ENCODE measurements at regions not wholly inside any gene's neighbourhood (a gene's known extent, or its start where the extent isn't known, plus 50 kb on each side); places are given as distances from the start of the nearest gene placed in this dataset.

DNA sequence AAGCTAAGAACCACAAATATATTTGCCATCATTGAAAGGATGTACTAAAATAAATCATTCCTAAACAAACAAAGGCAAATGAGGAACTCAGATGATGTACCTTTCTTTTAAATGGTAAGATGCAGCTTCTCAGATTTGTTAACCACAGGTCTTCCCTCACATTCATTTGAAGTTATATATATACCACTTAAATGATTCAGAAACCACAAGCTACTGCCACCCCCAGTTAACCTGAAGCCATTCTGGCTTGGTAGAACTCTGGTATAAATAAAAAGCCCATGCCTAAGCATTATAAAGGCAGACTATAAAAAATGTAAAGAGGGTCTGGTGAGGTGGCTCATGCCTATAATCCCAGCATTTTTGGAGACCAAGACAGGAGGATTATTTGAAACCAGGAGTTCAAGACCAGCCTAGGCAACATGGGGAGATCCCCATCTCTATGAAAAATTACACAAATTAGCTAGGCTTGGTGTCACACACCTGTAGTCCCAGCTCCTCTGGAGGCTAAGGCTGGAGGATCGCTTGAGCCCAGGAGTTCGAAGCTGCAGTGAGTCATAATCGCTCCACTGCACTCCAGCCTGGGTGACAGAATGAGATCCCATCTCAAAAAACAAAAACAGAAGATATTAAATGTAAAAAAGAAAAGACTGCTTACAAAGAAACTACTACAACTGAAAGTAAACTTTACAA, 1185.3 kb downstream of the JRKL start:
- H3K27me3 ChIP-seq: no peaks in the 10 kb centered on the region
- H3K4me3 ChIP-seq (ENCODE audit: low read depth, low read length): no peak overlapping the region
- H3K4me1 ChIP-seq: no peaks in the 10 kb centered on the region
- TF ChIP-seq, protein P1, sequence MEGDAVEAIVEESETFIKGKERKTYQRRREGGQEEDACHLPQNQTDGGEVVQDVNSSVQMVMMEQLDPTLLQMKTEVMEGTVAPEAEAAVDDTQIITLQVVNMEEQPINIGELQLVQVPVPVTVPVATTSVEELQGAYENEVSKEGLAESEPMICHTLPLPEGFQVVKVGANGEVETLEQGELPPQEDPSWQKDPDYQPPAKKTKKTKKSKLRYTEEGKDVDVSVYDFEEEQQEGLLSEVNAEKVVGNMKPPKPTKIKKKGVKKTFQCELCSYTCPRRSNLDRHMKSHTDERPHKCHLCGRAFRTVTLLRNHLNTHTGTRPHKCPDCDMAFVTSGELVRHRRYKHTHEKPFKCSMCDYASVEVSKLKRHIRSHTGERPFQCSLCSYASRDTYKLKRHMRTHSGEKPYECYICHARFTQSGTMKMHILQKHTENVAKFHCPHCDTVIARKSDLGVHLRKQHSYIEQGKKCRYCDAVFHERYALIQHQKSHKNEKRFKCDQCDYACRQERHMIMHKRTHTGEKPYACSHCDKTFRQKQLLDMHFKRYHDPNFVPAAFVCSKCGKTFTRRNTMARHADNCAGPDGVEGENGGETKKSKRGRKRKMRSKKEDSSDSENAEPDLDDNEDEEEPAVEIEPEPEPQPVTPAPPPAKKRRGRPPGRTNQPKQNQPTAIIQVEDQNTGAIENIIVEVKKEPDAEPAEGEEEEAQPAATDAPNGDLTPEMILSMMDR (IDR thresholded peaks at IDR 0.05; ENCODE audit: low read depth, low read length): no peak
- DNase-seq: no peak
- H3K9me3 ChIP-seq: no peaks in the 10 kb centered on the region
- no peaks in the 10 kb centered on the region for H3K36me3 ChIP-seq

DNA sequence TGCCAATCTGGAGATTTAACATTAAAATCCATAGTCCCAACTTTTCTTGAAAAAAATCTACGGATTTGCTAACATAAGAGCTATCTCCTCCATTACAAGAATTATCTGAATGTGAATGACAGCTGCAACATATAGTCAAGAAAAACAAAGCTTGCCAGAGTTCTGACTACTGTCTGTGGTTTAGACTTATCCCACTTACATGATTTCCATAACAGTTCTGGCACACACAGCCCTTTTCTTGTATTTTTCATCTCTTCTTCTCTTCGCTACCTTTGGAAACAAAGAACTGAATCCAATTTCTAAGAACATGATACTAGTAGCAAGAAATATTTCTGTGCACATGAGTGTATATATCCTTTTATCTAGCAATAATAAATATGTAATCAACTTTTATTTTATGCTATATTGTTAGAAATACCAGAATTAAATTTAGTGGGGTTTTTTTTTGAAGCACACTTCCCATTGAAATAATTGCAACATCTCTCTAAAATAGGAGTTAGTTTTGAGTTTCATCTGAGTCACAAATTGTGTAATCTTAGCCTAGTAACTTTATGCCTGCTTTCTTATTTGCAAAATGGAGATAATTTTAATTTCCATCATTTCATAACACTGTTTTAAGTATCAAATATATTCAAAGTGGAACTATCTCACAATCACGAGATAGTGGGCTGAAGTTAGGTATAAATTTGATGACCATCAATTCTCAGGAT, 1217.6 kb downstream of the JRKL start:
- Histone ChIP-seq H3K9me3 (no peaks in the 10 kb centered on the region), H3K4me3 (ENCODE audit: low read depth, low read length) (no peak overlapping the region), H3K4me1 (no peaks in the 10 kb centered on the region; the same call in 1 of the 2 replicates), H3K36me3 (no peaks in the 10 kb centered on the region), H3K27me3 (no peaks in the 10 kb centered on the region)
- TF ChIP-seq, protein P1 (IDR thresholded peaks at IDR 0.05; ENCODE audit: low read depth, low read length): no peak
- no peak for DNase-seq

DNA sequence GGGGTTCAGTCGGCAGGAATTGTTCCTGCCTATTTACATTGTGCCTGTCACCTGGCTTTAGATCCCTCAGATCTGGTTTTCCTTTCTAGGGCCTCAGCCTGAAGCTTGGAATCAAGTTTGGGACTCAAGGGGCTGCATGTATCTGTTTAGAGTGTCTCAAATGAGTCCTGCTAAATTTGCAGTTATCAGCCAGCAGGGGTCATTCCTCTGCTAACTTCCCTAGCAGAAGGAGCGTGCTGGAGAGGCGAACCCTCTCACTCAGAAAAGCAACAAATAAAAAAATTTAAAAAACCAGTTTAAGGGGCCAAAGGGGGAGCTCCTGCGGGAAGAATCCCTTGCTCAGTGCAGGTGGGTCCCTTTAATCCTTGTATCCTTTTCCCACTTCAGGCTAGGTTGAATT, 1220.2 kb downstream of the JRKL start:
- H3K4me3 ChIP-seq (ENCODE audit: low read depth, low read length): no peak overlapping the region
- TF ChIP-seq, protein P1 (IDR thresholded peaks at IDR 0.05; ENCODE audit: low read depth, low read length): peak; percentile 23; the same call in 1 of the 2 replicates
- H3K27me3 ChIP-seq: no peaks in the 10 kb centered on the region
- no peaks in the 10 kb centered on the region for H3K9me3 ChIP-seq
- H3K36me3 ChIP-seq: no peaks in the 10 kb centered on the region
- H3K4me1 ChIP-seq: no peaks in the 10 kb centered on the region; the same call in 1 of the 2 replicates
- no peak for DNase-seq

DNA sequence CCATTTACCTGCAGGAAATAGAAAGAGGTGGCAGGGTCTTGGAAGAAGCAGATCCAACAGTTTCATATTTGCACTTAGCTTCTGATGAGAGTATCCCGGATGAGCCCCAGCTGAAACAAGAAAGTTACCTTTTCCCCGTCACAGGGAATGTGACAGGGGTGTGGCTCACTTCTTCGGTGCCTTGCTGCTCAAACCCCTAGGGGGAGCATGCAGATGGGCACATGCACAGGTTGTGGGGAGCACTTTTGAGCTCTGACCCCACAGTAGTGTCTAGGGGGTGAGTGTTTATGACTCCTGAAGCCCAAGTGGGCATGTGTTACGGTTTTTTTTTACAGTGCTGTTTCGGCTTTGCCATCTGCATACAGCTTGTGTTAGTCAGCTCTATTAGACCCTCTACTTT, 1221.0 kb downstream of the JRKL start:
- Histone ChIP-seq H3K27me3 (no peaks in the 10 kb centered on the region), H3K36me3 (no peaks in the 10 kb centered on the region), H3K4me1 (no peaks in the 10 kb centered on the region; the same call in 1 of the 2 replicates), H3K9me3 (no peaks in the 10 kb centered on the region), H3K4me3 (ENCODE audit: low read depth, low read length) (no peak overlapping the region)
- DNase-seq: no peak
- TF ChIP-seq, protein P1 (IDR thresholded peaks at IDR 0.05; ENCODE audit: low read depth, low read length): peak; percentile 3; the same call in 1 of the 2 replicates

DNA sequence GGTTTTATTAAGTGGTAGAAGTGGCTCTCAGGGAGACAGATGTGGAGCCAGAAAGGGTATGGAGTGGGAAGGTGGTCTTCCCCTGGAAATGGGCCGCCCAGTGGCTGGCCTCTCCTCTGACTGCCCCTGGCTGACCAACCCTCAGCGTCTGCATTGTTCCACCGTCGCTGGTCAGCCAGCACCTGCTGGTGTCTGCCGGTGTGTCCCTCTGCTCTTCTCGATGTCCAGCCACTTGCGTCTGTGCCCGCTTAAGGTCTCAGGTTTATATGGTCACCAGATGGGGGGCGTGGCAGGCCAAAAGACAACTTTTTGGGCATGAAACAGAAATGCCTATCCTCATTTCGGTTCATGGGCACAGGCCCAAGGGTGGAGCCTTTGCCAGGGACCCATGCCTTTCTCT, 1221.5 kb downstream of the JRKL start:
- Histone ChIP-seq H3K4me1 (no peaks in the 10 kb centered on the region; the same call in 1 of the 2 replicates), H3K4me3 (ENCODE audit: low read depth, low read length) (no peak overlapping the region), H3K36me3 (no peaks in the 10 kb centered on the region), H3K27me3 (no peaks in the 10 kb centered on the region), H3K9me3 (no peaks in the 10 kb centered on the region)
- DNase-seq: no peak
- TF ChIP-seq, protein P1 (IDR thresholded peaks at IDR 0.05; ENCODE audit: low read depth, low read length): no peak

DNA sequence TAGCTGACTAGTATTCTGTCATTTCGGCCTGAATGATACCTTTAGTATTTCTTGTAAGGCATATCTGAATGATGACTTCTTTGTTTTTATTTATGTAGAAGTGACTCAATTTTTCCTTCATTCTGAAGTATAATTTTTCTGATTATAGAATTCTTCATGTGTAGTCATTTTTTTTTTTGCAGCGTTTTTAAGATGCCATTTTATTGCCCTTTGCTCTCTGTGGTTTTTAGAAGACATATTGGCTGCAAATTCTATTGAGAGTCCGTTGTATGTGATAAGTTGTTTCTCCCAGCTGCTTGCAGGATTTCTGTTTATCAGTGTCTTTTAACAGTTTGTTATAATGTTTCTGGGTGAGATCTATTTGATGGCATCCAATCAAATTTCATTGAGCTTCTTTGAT, 1224.8 kb downstream of the JRKL start:
- TF ChIP-seq, protein P1 (IDR thresholded peaks at IDR 0.05; ENCODE audit: low read depth, low read length): no peak
- Histone ChIP-seq H3K36me3 (no peaks in the 10 kb centered on the region), H3K4me3 (ENCODE audit: low read depth, low read length) (no peak overlapping the region), H3K27me3 (no peaks in the 10 kb centered on the region), H3K9me3 (no peaks in the 10 kb centered on the region), H3K4me1 (no peaks in the 10 kb centered on the region)
- DNase-seq: no peak

Measured in BE2C (cell line).